SK-N-SH treated with all-trans-retinoic acid at 6 μM for 48 hours (cell line): ENCODE measurements at regions not wholly inside any gene's neighbourhood (a gene's known extent, or its start where the extent isn't known, plus 50 kb on each side); places are given as distances from the start of the nearest gene placed in this dataset.

Experiments used
- ATAC-seq: fragments of 200-7000 bp; cut with Tn5 transposase; 3 replicates; pipeline ENCODE4 v1.9.1; 2020; ENCODE audit warnings: mild to moderate bottlenecking, moderate library complexity
- BACH2 ChIP-seq: fragments of 250-450 bp; sonication (Bioruptor Pico); IDR thresholded peaks from 2 replicates; pipeline ENCODE4 v1.9.0; 2021; ENCODE audit warnings: mild to moderate bottlenecking, borderline replicate concordance
- CSDC2 ChIP-seq: fragments of 250-450 bp; sonication (Bioruptor Pico); IDR thresholded peaks from 2 replicates; pipeline ENCODE4 v1.5.0; 2020; ENCODE audit warnings: mild to moderate bottlenecking, moderate library complexity
- GLIS3 ChIP-seq: fragments of 250-450 bp; sonication (Bioruptor Pico); IDR thresholded peaks from 2 replicates; pipeline ENCODE4 v1.5.0; 2020; ENCODE audit warnings: mild to moderate bottlenecking, moderate library complexity
- OSR1 ChIP-seq: fragments of 250-450 bp; sonication (Bioruptor Pico); IDR thresholded peaks from 2 replicates; pipeline ENCODE4 v1.8.0; 2022; ENCODE audit warnings: moderate library complexity, mild to moderate bottlenecking, inconsistent platforms
- PPARA ChIP-seq: fragments of 250-450 bp; sonication (Bioruptor Pico); IDR thresholded peaks from 2 replicates; pipeline ENCODE4 v1.5.0; 2020; ENCODE audit warnings: mild to moderate bottlenecking, borderline replicate concordance
- RARB ChIP-seq: fragments of 250-450 bp; sonication (Bioruptor Pico); IDR thresholded peaks from 2 replicates; pipeline ENCODE4 v1.8.0; 2021; ENCODE audit warnings: mild to moderate bottlenecking, moderate library complexity
- SNAI2 ChIP-seq: fragments of 250-450 bp; sonication (Bioruptor Pico); IDR thresholded peaks from 2 replicates; pipeline ENCODE4 v1.5.0; 2020; ENCODE audit warnings: mild to moderate bottlenecking, moderate library complexity
- TCF4 ChIP-seq: fragments of 250-450 bp; sonication (Bioruptor Pico); IDR thresholded peaks from 2 replicates; pipeline ENCODE4 v1.8.0; 2021; ENCODE audit warnings: mild to moderate bottlenecking, moderate library complexity, borderline replicate concordance
- TOX ChIP-seq: fragments of 250-450 bp; sonication (Bioruptor Pico); IDR thresholded peaks from 2 replicates; pipeline ENCODE4 v1.8.0; 2021; ENCODE audit warnings: mild to moderate bottlenecking, moderate library complexity, borderline replicate concordance
- ZFP3 ChIP-seq: fragments of 250-450 bp; sonication (Bioruptor Pico); IDR thresholded peaks from 2 replicates; pipeline ENCODE4 v1.5.0; 2020; ENCODE audit warnings: mild to moderate bottlenecking, moderate library complexity
- ZFP30 ChIP-seq: fragments of 450-650 bp; formaldehyde crosslinking; IDR thresholded peaks from 2 replicates; pipeline ENCODE4 v1.5.0; 2022; ENCODE audit warnings: mild to moderate bottlenecking, moderate library complexity
- TF ChIP-seq, protein P1 (sequence below): fragments of 250-450 bp; sonication (Bioruptor Pico); IDR thresholded peaks from 2 replicates; pipeline ENCODE4 v1.8.0; 2021; ENCODE audit warnings: low read depth, mild to moderate bottlenecking, moderate library complexity, borderline replicate concordance
- TF ChIP-seq, protein P2 (sequence below): fragments of 250-450 bp; sonication (Bioruptor Pico); IDR thresholded peaks from 2 replicates; pipeline ENCODE4 v1.5.1; 2021; ENCODE audit warnings: mild to moderate bottlenecking, moderate library complexity
- TF ChIP-seq, protein P3 (sequence below): fragments of 250-450 bp; sonication (Bioruptor Pico); IDR thresholded peaks from 2 replicates; pipeline ENCODE4 v1.5.0; 2020; ENCODE audit warnings: mild to moderate bottlenecking, moderate library complexity
- TF ChIP-seq, protein P4 (sequence below): fragments of 250-450 bp; sonication (Bioruptor Pico); IDR thresholded peaks from 2 replicates; pipeline ENCODE4 v1.5.1; 2020; ENCODE audit warnings: low read depth, mild to moderate bottlenecking, moderate library complexity

DNA sequence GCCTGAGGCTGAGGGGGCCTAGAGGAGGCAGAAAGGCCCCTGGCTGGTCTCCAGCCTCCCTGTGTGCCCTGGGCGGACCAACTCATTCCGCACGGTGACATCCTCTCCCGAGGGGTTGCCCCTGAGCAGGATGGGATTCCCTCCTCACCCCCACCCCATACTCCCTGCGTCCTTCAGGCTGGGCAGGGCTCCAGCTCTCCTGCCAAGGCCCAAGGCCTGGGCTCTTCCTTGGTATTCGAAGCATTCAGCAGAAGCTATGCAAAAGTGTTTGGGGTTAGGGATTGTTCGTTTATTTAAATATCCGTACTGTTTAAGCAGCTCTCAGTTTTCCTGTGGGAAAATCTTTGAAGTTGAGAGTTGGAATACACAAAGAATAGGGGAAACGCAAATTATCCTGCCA is 113.1 kb upstream of the RAB12 start:
- TF ChIP-seq, protein P1, sequence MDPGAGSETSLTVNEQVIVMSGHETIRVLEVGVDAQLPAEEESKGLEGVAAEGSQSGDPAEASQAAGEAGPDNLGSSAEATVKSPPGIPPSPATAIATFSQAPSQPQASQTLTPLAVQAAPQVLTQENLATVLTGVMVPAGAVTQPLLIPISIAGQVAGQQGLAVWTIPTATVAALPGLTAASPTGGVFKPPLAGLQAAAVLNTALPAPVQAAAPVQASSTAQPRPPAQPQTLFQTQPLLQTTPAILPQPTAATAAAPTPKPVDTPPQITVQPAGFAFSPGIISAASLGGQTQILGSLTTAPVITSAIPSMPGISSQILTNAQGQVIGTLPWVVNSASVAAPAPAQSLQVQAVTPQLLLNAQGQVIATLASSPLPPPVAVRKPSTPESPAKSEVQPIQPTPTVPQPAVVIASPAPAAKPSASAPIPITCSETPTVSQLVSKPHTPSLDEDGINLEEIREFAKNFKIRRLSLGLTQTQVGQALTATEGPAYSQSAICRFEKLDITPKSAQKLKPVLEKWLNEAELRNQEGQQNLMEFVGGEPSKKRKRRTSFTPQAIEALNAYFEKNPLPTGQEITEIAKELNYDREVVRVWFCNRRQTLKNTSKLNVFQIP = no peak
- no peak for TF ChIP-seq TCF4 (CRISPR knock-in tag)
- no peak for TF ChIP-seq OSR1 (CRISPR knock-in tag)
- no peak for TF ChIP-seq ZFP30 (CRISPR knock-in tag)
- TF ChIP-seq, protein P2, sequence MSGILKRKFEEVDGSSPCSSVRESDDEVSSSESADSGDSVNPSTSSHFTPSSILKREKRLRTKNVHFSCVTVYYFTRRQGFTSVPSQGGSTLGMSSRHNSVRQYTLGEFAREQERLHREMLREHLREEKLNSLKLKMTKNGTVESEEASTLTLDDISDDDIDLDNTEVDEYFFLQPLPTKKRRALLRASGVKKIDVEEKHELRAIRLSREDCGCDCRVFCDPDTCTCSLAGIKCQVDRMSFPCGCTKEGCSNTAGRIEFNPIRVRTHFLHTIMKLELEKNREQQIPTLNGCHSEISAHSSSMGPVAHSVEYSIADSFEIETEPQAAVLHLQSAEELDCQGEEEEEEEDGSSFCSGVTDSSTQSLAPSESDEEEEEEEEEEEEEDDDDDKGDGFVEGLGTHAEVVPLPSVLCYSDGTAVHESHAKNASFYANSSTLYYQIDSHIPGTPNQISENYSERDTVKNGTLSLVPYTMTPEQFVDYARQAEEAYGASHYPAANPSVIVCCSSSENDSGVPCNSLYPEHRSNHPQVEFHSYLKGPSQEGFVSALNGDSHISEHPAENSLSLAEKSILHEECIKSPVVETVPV (CRISPR knock-in tag) = no peak
- ATAC-seq = no peak

DNA sequence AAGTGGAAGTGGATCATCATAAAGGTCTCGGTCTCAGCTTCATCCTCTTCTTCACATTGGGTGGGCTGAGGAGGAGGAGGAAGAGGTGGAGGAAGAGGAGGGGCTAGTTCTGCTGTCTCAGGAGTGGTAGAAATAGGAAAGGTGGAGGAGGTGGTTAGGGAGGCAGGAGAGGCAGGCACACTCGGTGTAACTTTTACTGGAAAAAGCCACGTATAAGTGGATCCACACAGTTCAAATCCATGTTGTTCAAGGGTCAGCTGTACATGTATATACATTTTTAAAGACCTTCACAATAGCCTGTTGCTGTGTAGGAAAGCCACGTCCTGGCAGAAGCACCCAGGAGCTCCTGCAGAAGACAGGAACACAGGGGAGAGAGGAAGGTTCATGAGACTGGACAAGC is 110.3 kb upstream of the RAB12 start:
- ATAC-seq = no peak
- TF ChIP-seq, protein P3, sequence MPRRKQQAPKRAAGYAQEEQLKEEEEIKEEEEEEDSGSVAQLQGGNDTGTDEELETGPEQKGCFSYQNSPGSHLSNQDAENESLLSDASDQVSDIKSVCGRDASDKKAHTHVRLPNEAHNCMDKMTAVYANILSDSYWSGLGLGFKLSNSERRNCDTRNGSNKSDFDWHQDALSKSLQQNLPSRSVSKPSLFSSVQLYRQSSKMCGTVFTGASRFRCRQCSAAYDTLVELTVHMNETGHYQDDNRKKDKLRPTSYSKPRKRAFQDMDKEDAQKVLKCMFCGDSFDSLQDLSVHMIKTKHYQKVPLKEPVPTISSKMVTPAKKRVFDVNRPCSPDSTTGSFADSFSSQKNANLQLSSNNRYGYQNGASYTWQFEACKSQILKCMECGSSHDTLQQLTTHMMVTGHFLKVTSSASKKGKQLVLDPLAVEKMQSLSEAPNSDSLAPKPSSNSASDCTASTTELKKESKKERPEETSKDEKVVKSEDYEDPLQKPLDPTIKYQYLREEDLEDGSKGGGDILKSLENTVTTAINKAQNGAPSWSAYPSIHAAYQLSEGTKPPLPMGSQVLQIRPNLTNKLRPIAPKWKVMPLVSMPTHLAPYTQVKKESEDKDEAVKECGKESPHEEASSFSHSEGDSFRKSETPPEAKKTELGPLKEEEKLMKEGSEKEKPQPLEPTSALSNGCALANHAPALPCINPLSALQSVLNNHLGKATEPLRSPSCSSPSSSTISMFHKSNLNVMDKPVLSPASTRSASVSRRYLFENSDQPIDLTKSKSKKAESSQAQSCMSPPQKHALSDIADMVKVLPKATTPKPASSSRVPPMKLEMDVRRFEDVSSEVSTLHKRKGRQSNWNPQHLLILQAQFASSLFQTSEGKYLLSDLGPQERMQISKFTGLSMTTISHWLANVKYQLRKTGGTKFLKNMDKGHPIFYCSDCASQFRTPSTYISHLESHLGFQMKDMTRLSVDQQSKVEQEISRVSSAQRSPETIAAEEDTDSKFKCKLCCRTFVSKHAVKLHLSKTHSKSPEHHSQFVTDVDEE (CRISPR knock-in tag) = no peak
- TF ChIP-seq, protein P2 (CRISPR knock-in tag) = no peak
- no peak for TF ChIP-seq SNAI2 (CRISPR knock-in tag)
- no peak for TF ChIP-seq RARB (CRISPR knock-in tag)
- TF ChIP-seq TOX (CRISPR knock-in tag) = no peak
- no peak for TF ChIP-seq CSDC2
- no peak for TF ChIP-seq PPARA (CRISPR knock-in tag)
- TF ChIP-seq, protein P1 = no peak
- TF ChIP-seq BACH2 (CRISPR knock-in tag) = no peak
- no peak for TF ChIP-seq GLIS3 (CRISPR knock-in tag)
- TF ChIP-seq, protein P4, sequence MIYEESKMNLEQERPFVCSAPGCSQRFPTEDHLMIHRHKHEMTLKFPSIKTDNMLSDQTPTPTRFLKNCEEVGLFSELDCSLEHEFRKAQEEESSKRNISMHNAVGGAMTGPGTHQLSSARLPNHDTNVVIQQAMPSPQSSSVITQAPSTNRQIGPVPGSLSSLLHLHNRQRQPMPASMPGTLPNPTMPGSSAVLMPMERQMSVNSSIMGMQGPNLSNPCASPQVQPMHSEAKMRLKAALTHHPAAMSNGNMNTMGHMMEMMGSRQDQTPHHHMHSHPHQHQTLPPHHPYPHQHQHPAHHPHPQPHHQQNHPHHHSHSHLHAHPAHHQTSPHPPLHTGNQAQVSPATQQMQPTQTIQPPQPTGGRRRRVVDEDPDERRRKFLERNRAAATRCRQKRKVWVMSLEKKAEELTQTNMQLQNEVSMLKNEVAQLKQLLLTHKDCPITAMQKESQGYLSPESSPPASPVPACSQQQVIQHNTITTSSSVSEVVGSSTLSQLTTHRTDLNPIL (CRISPR knock-in tag) = no peak
- TF ChIP-seq, all 23 proteins: peak for 0

DNA sequence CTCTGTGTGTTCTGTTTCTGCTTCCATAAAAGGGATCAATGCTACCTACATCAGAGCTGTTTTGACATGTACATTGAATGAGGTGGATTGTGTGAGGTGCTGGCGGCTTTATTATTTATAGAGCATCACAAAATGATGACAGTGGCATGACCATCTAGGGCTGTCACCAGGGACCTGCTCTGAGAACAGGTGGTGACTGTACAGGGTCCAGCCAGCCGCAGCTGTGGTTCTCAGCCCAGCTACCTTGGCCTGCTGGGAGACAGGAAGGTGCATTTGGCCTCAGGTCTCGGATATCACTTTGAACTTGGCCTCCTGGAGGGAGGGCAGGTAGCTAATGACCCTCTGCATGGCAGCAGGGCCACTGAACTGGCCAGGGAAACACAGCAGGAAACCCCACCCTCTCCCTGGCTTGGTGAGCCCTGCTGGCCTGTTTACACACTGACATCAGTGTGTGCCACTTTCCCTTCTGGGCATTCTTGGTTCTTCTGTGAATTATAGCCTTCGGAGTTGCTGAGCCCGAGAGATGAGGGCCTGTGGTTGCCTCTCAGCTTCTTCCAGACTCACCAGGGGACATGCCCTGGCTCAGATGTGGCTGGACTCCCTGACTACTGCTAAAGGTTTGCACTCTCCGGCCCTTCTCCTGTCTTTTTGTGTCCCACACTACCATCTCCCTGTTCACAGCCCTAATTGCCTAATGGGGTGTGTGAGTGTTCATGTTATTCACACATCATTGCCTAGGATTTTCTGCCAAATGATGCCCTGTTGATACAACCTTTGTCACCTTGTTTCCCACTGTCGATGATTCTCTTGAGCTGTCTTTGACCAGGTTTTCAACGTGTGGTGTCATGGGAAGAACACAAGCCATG is 109.2 kb upstream of the RAB12 start:
- ATAC-seq = no peak
- TF ChIP-seq, protein P2 (CRISPR knock-in tag) = no peak
- TF ChIP-seq OSR1 (CRISPR knock-in tag) (no peak), SNAI2 (CRISPR knock-in tag) (no peak), TCF4 (CRISPR knock-in tag) (no peak), ZFP30 (CRISPR knock-in tag) (no peak), ZFP3 (CRISPR knock-in tag) (no peak), GLIS3 (CRISPR knock-in tag) (no peak), TOX (CRISPR knock-in tag) (no peak)
